Natural killer cell treated with Interleukin-12 subunit alpha and Interleukin-12 subunit beta and Interleukin-15 and Interleukin-18, amount 100 ng/mL, for 72 hours (primary cell): ENCODE measurements at regions not wholly inside any gene's neighbourhood (a gene's known extent, or its start where the extent isn't known, plus 50 kb on each side); places are given as distances from the start of the nearest gene placed in this dataset.

Experiments
- ATAC-seq, 2 donors: fragments of 150-1000 bp; cut with Tn5 transposase in 1 of 2; sonication (Bioruptor Pico), chemical (Tn5 transposase) in 1 of 2; 2 replicates each; pipeline ENCODE4 v1.10.0; 2021
- DNase-seq: peaks from one replicate; pipeline ENCODE4 v3.0.0; 2022; ENCODE audit warnings: low spot score
- H3K27ac Mint-ChIP-seq, 2 donors: 1 replicate in 1 of 2; 2 replicates in 1 of 2; pipeline ENCODE4 v1.8.0; 2022; ENCODE audit warnings: mixed read lengths in 2 of 2, mild to moderate bottlenecking in 1 of 2, moderate library complexity in 1 of 2
- H3K27me3 Mint-ChIP-seq, 2 donors: 1 replicate in 1 of 2; 2 replicates in 1 of 2; pipeline ENCODE4 v1.8.0; 2022; ENCODE audit warnings: mixed read lengths in 2 of 2
- H3K36me3 Mint-ChIP-seq: one replicate; pipeline ENCODE4 v1.8.0; 2022; ENCODE audit warnings: mixed read lengths
- H3K4me1 Mint-ChIP-seq, 2 donors: 1 replicate in 1 of 2; 2 replicates in 1 of 2; pipeline ENCODE4 v1.8.0; 2022; ENCODE audit warnings: low read depth in 2 of 2, mixed read lengths in 2 of 2, mild to moderate bottlenecking in 1 of 2
- H3K4me3 Mint-ChIP-seq: one replicate; pipeline ENCODE4 v1.8.0; 2022; ENCODE audit warnings: mixed read lengths
- H3K9me3 Mint-ChIP-seq: 2 replicates; pipeline ENCODE4 v1.8.0; 2022; ENCODE audit warnings: mixed read lengths

GRCh38 chr2:12842917-12843316 is 126.2 kb downstream of the TRIB2 start:
- no peaks in the 10 kb centered on the region for H3K9me3 Mint-ChIP-seq
- peaks cover 7 to 22% of the 10 kb centered on the region in 2 donors for H3K27me3 Mint-ChIP-seq
- DNase-seq, result no peak
- H3K27ac Mint-ChIP-seq, result no peak overlapping the region
- peaks cover 7% of the 10 kb centered on the region for H3K36me3 Mint-ChIP-seq
- H3K4me3 Mint-ChIP-seq, result no peak overlapping the region
- ATAC-seq, result no peak
- peaks cover 0 to 7% of the 10 kb centered on the region in 2 donors for H3K4me1 Mint-ChIP-seq

GRCh38 chr2:12844511-12844910 is 127.8 kb downstream of the TRIB2 start:
- ATAC-seq (no peak), DNase-seq (no peak)
- Mint-ChIP-seq H3K4me1 (peaks cover 0 to 7% of the 10 kb centered on the region in 2 donors), H3K27me3 (peaks cover 7 to 22% of the 10 kb centered on the region in 2 donors), H3K27ac (no peak overlapping the region), H3K4me3 (no peak overlapping the region), H3K36me3 (peaks cover 7% of the 10 kb centered on the region), H3K9me3 (no peaks in the 10 kb centered on the region)

- H3K27ac Mint-ChIP-seq, result no peak overlapping the region
- DNase-seq, result no peak
- no peaks in the 10 kb centered on the region for H3K36me3 Mint-ChIP-seq
- H3K4me3 Mint-ChIP-seq, result no peak overlapping the region
- no peaks in the 10 kb centered on the region for H3K4me1 Mint-ChIP-seq
- no peaks in the 10 kb centered on the region for H3K9me3 Mint-ChIP-seq
- H3K27me3 Mint-ChIP-seq, result peaks cover 0 to 4% of the 10 kb centered on the region in 2 donors
- no peak for ATAC-seq
Observed at GRCh38 chr2:12847694-12848575, 131.2 kb downstream of the TRIB2 start.

- Mint-ChIP-seq H3K27ac (no peak overlapping the region), H3K4me1 (peaks cover 7 to 17% of the 10 kb centered on the region in 2 donors), H3K27me3 (no peaks in the 10 kb centered on the region), H3K9me3 (no peaks in the 10 kb centered on the region), H3K36me3 (no peaks in the 10 kb centered on the region), H3K4me3 (no peak overlapping the region)
- ATAC-seq (no peak), DNase-seq (no peak)
Observed at GRCh38 chr2:12852135-12852534, 135.4 kb downstream of the TRIB2 start.

GRCh38 chr2:12854001-12854530 is 137.3 kb downstream of the TRIB2 start:
- Mint-ChIP-seq H3K9me3 (no peaks in the 10 kb centered on the region), H3K27me3 (no peaks in the 10 kb centered on the region), H3K4me1 (peaks cover 7 to 17% of the 10 kb centered on the region in 2 donors), H3K4me3 (no peak overlapping the region), H3K27ac (no peak overlapping the region), H3K36me3 (no peaks in the 10 kb centered on the region)
- DNase-seq (no peak), ATAC-seq (no peak)

GRCh38 chr2:12855508-12855907 is 138.8 kb downstream of the TRIB2 start:
- DNase-seq, result no peak
- Mint-ChIP-seq H3K27ac (no peak overlapping the region), H3K4me3 (peak overlapping the region; percentile 67)

GRCh38 chr2:12856934-12857601 is 140.3 kb downstream of the TRIB2 start:
- no peaks in the 10 kb centered on the region for H3K27me3 Mint-ChIP-seq
- H3K36me3 Mint-ChIP-seq, result peaks cover 8% of the 10 kb centered on the region
- H3K9me3 Mint-ChIP-seq, result no peaks in the 10 kb centered on the region
- DNase-seq, result no peak
- no peak overlapping the region for H3K27ac Mint-ChIP-seq
- H3K4me3 Mint-ChIP-seq, result no peak overlapping the region
- ATAC-seq, result peak; percentile 63 to 70
- H3K4me1 Mint-ChIP-seq, result peaks cover 22 to 33% of the 10 kb centered on the region in 2 donors

More at GRCh38 chr2:12855508-12855907, 138.8 kb downstream of the TRIB2 start:
- Mint-ChIP-seq H3K36me3 (peaks cover 8% of the 10 kb centered on the region), H3K9me3 (no peaks in the 10 kb centered on the region), H3K27me3 (no peaks in the 10 kb centered on the region), H3K4me1 (peaks cover 9 to 22% of the 10 kb centered on the region in 2 donors)
- ATAC-seq, result peak; percentile 70 to 73

- peaks cover 8% of the 10 kb centered on the region for H3K36me3 Mint-ChIP-seq
- no peaks in the 10 kb centered on the region for H3K27me3 Mint-ChIP-seq
- no peaks in the 10 kb centered on the region for H3K9me3 Mint-ChIP-seq
- DNase-seq (no peak), ATAC-seq (no peak)
- H3K4me1 Mint-ChIP-seq, result peaks cover 30 to 41% of the 10 kb centered on the region in 2 donors
- no peak overlapping the region for H3K27ac Mint-ChIP-seq
- no peak overlapping the region for H3K4me3 Mint-ChIP-seq
Observed at GRCh38 chr2:12857891-12858290, 141.2 kb downstream of the TRIB2 start.

- H3K4me1 Mint-ChIP-seq, result peaks cover 30 to 47% of the 10 kb centered on the region in 2 donors
- no peak for ATAC-seq
- peaks cover under 1% of the 10 kb centered on the region for H3K9me3 Mint-ChIP-seq
- no peak for DNase-seq
- peaks cover 15% of the 10 kb centered on the region for H3K36me3 Mint-ChIP-seq
- no peak overlapping the region for H3K4me3 Mint-ChIP-seq
- H3K27ac Mint-ChIP-seq, result no peak overlapping the region
- H3K27me3 Mint-ChIP-seq, result no peaks in the 10 kb centered on the region
Observed at GRCh38 chr2:12858786-12859185, 142.1 kb downstream of the TRIB2 start.

- H3K27ac Mint-ChIP-seq, result no peak overlapping the region
- ATAC-seq (peak; percentile 88 to 92), DNase-seq (peak; percentile 79)
- H3K4me3 Mint-ChIP-seq, result peak overlapping the region; percentile 59
- peaks cover 23 to 35% of the 10 kb centered on the region in 2 donors for H3K4me1 Mint-ChIP-seq
- no peaks in the 10 kb centered on the region for H3K27me3 Mint-ChIP-seq
- H3K9me3 Mint-ChIP-seq, result peaks cover 9% of the 10 kb centered on the region
- H3K36me3 Mint-ChIP-seq, result peaks cover 39% of the 10 kb centered on the region
Observed at GRCh38 chr2:12861344-12861930, 144.7 kb downstream of the TRIB2 start.

GRCh38 chr2:12862541-12862940 is 145.8 kb downstream of the TRIB2 start:
- peaks cover 23 to 32% of the 10 kb centered on the region in 2 donors for H3K4me1 Mint-ChIP-seq
- peaks cover 9% of the 10 kb centered on the region for H3K9me3 Mint-ChIP-seq
- peak overlapping the region; percentile 10 to 28 for H3K27ac Mint-ChIP-seq
- H3K27me3 Mint-ChIP-seq, result peaks cover 0 to 4% of the 10 kb centered on the region in 2 donors
- no peak overlapping the region for H3K4me3 Mint-ChIP-seq
- ATAC-seq, result no peak
- no peak for DNase-seq
- peaks cover 46% of the 10 kb centered on the region for H3K36me3 Mint-ChIP-seq

- H3K27ac Mint-ChIP-seq, result peak overlapping the region in 1 of 2 donors; percentile 10
- DNase-seq (no peak), ATAC-seq (no peak)
- no peak overlapping the region for H3K4me3 Mint-ChIP-seq
- peaks cover 23 to 32% of the 10 kb centered on the region in 2 donors for H3K4me1 Mint-ChIP-seq
- peaks cover 9% of the 10 kb centered on the region for H3K9me3 Mint-ChIP-seq
- H3K27me3 Mint-ChIP-seq, result peaks cover 0 to 4% of the 10 kb centered on the region in 2 donors
- peaks cover 46% of the 10 kb centered on the region for H3K36me3 Mint-ChIP-seq
Observed at GRCh38 chr2:12863937-12864336, 147.2 kb downstream of the TRIB2 start.

GRCh38 chr2:12867631-12868287 is 151.0 kb downstream of the TRIB2 start:
- Mint-ChIP-seq H3K4me3 (no peak overlapping the region), H3K4me1 (peaks cover 2 to 10% of the 10 kb centered on the region in 2 donors), H3K9me3 (peaks cover 9% of the 10 kb centered on the region), H3K27ac (no peak overlapping the region), H3K27me3 (peaks cover 2 to 11% of the 10 kb centered on the region in 2 donors), H3K36me3 (peaks cover 38% of the 10 kb centered on the region)
- DNase-seq, result no peak
- no peak for ATAC-seq
